DND-41 (cell line): ENCODE measurements at regions not wholly inside any gene's neighbourhood (a gene's known extent, or its start where the extent isn't known, plus 50 kb on each side); places are given as distances from the start of the nearest gene placed in this dataset.
"Not testable (repeated sequence)": the region's sequence is repeated elsewhere in the genome, so short reads cannot be mapped to it uniquely, and the experiment has no call there.

Experiments
- EZH2 ChIP-seq: IDR thresholded peaks from 3 replicates; pipeline ENCODE4 v1.6.1; 2012; ENCODE audit warnings: borderline replicate concordance, low read depth, mild to moderate bottlenecking, moderate library complexity, low read length, inconsistent platforms; ENCODE audit not compliant: severe bottlenecking
- TF ChIP-seq, protein P1 (sequence below): IDR thresholded peaks from 2 replicates; pipeline ENCODE4 v1.5.1; 2012; ENCODE audit warnings: borderline replicate concordance, low read length, moderate library complexity, mild to moderate bottlenecking; ENCODE audit not compliant: poor library complexity, severe bottlenecking; ENCODE audit errors: extremely low read depth

DNA sequence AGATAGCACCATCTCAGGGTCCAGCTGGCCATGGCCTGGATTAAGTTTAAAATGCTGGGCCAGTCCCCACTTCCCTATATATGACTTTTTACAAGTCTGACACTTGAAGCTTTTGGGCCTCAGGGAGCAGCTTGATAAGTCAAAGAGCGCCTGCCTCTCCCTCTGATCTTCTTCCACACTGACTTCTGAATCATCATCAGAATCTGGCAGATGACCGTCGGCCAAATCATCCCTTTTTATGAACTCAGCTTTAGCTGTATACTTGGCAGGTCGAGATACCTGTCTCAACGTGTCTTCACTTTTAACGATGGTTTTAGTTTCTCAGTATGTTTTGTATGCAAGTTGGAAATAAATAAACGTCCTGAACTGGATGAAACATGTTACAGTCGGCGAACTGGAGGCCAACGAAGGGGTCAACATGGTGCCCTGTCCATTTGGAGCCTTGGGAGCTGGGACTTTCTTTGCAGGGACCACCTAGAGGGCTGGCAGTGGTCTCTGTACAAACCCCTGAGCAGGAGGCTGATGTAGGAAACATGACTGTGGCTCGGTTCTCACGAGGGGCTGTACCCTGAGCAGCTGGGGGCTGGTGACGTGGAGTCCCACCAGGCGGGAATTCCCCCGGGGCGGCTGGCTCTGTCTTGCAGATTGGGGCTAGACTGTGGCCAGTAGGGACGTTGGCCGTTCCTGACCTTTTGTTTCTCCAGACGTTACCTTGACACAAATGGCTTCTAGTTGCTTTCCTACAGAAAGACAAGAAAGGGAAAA is 153.8 kb upstream of the PRKX start:
- TF ChIP-seq, protein P1, sequence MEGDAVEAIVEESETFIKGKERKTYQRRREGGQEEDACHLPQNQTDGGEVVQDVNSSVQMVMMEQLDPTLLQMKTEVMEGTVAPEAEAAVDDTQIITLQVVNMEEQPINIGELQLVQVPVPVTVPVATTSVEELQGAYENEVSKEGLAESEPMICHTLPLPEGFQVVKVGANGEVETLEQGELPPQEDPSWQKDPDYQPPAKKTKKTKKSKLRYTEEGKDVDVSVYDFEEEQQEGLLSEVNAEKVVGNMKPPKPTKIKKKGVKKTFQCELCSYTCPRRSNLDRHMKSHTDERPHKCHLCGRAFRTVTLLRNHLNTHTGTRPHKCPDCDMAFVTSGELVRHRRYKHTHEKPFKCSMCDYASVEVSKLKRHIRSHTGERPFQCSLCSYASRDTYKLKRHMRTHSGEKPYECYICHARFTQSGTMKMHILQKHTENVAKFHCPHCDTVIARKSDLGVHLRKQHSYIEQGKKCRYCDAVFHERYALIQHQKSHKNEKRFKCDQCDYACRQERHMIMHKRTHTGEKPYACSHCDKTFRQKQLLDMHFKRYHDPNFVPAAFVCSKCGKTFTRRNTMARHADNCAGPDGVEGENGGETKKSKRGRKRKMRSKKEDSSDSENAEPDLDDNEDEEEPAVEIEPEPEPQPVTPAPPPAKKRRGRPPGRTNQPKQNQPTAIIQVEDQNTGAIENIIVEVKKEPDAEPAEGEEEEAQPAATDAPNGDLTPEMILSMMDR = not testable (repeated sequence)
- not testable (repeated sequence) for TF ChIP-seq EZH2
